K562 (cell line): ENCODE measurements at regions not wholly inside any gene's neighbourhood (a gene's known extent, or its start where the extent isn't known, plus 50 kb on each side); places are given as distances from the start of the nearest gene placed in this dataset.

Source experiments
- ATAC-seq: fragments of 200-7000 bp; cut with Tn5 transposase; 3 replicates; pipeline ENCODE4 v1.9.1; 2020; ENCODE audit warnings: moderate library complexity
- BruUV-seq: library from RNA; stranded (reverse); fragments of 400-500 nt; replicated peaks from 2 replicates; lab custom pipeline; 2021; lab: Mats Ljungman, UMichigan
- CTCF ChIA-PET: fragments of 300-600 bp; formaldehyde crosslinking; extraction: SDS; loops from one replicate; lab custom pipeline; 2021; ENCODE audit warnings: low intra/inter-chr PET ratio; lab: Yijun Ruan, JAX
- POLR2A ChIA-PET: fragments of 300-600, 350-650 bp; sonication (Branson Sonifier 250); formaldehyde crosslinking; extraction: SDS; loops from one replicate; lab custom pipeline; 2021; ENCODE audit warnings: antibody characterized with exemption, inconsistent platforms; lab: Yijun Ruan, JAX
- DNase-seq, 4 experiments: peaks; one replicate each; pipeline versions ENCODE4 v3.0.0 to v3.0.0-alpha.2; 2011 to 2018; ENCODE audit warnings: low spot score in 3 of 4, mixed read lengths in 3 of 4; ENCODE audit errors: extremely low read depth in 1 of 4
- FAIRE-seq: peaks from 2 replicates; lab custom pipeline; 2011; peaks lifted over from hg19 to GRCh38; lab: Jason Lieb, UNC
- H2AFZ ChIP-seq: 2 replicates; pipeline ENCODE4 v1.6.0; 2011; ENCODE audit warnings: low read depth, low read length, control low read depth, inconsistent platforms
- H3K27ac ChIP-seq: fragments of 200-600 bp; 3 replicates; pipeline ENCODE4 v1.8.0; 2011; ENCODE audit warnings: low read depth, mild to moderate bottlenecking, control low read depth, inconsistent platforms, low read length, moderate library complexity, mixed read lengths; ENCODE audit errors: extremely low read depth
- H3K27me3 ChIP-seq, 2 experiments: fragments of 300-600 bp in 1 of 2; 2 replicates in 1 of 2; 3 replicates in 1 of 2; pipeline versions ENCODE4 v1.6.0 to v1.8.0; 2011; ENCODE audit warnings: inconsistent platforms in 2 of 2, low read length in 2 of 2, mild to moderate bottlenecking in 1 of 2, mixed read lengths in 1 of 2, moderate library complexity in 1 of 2; ENCODE audit not compliant: control insufficient read depth in 2 of 2, insufficient read depth in 2 of 2
- H3K36me3 ChIP-seq: fragments of 300-600 bp; 3 replicates; pipeline ENCODE4 v1.8.0; 2011; ENCODE audit warnings: mild to moderate bottlenecking, low read length, inconsistent platforms; ENCODE audit not compliant: control insufficient read depth, insufficient read depth
- H3K4me1 ChIP-seq, 2 experiments: fragments of 200-600 bp in 1 of 2; replicated peaks in 1 of 2; 2 replicates in 1 of 2; 3 replicates in 1 of 2; pipeline versions ENCODE4 v1.5.1 to v1.8.0; 2011; ENCODE audit warnings: inconsistent platforms in 2 of 2, low read length in 2 of 2, mild to moderate bottlenecking in 1 of 2, mixed read lengths in 1 of 2, moderate library complexity in 1 of 2; ENCODE audit not compliant: control insufficient read depth in 2 of 2, insufficient read depth in 2 of 2
- H3K4me2 ChIP-seq: 2 replicates; pipeline ENCODE4 v1.6.1; 2011; ENCODE audit warnings: low read length, control low read depth, inconsistent platforms, mixed read lengths; ENCODE audit not compliant: insufficient read depth
- H3K4me3 ChIP-seq: fragments of 200-600 bp; sonication (generic), shearing (Covaris generic); 2 replicates; pipeline ENCODE4 v1.5.1; 2016; ENCODE audit warnings: control low read depth, inconsistent platforms
- H3K79me2 ChIP-seq: fragments of 200-600 bp; 3 replicates; pipeline ENCODE4 v1.8.0; 2011; ENCODE audit warnings: low read length, inconsistent platforms; ENCODE audit not compliant: control insufficient read depth, insufficient read depth
- H3K9ac ChIP-seq, 2 experiments: 2 replicates each; pipeline versions ENCODE4 v1.6.0 to v1.6.1; 2011; ENCODE audit warnings: low read depth in 2 of 2, low read length in 2 of 2, control low read depth in 1 of 2, inconsistent platforms in 1 of 2, mild to moderate bottlenecking in 1 of 2, mixed read lengths in 1 of 2; ENCODE audit not compliant: insufficient read depth in 1 of 2
- H3K9me1 ChIP-seq: one replicate; pipeline ENCODE4 v1.6.0; 2011; ENCODE audit warnings: inconsistent platforms, mild to moderate bottlenecking, low read length, moderate library complexity; ENCODE audit not compliant: control insufficient read depth, insufficient read depth
- H3K9me3 ChIP-seq: replicated peaks from 2 replicates; pipeline ENCODE4 v1.5.1; 2011; ENCODE audit warnings: low read depth, low read length, inconsistent platforms; ENCODE audit not compliant: control insufficient read depth, insufficient read depth
- H4K20me1 ChIP-seq: replicated peaks from 2 replicates; pipeline ENCODE4 v1.6.1; 2011; ENCODE audit warnings: low read length, inconsistent platforms, mixed read lengths; ENCODE audit not compliant: control insufficient read depth, insufficient read depth
- ATF7 ChIP-seq: fragments of 450-650 bp; IDR thresholded peaks from 2 replicates; pipeline ENCODE4 v1.7.1; 2014; ENCODE audit warnings: mild to moderate bottlenecking, moderate library complexity
- BRD9 ChIP-seq: fragments of 450-650 bp; IDR thresholded peaks from 2 replicates; pipeline ENCODE4 v1.6.1; 2018; ENCODE audit warnings: low read depth; ENCODE audit not compliant: partially characterized antibody
- CBX1 ChIP-seq: sonication (generic); IDR thresholded peaks from 2 replicates; pipeline ENCODE4 v1.6.1; 2016; ENCODE audit warnings: antibody characterized with exemption, low read depth, mild to moderate bottlenecking
- EGR1 ChIP-seq: fragments of 450-650 bp; conservative IDR thresholded peaks from 2 replicates; pipeline ENCODE4 v1.6.1; 2017; ENCODE audit warnings: mild to moderate bottlenecking
- ELF2 ChIP-seq: fragments of 250-450 bp; sonication (Bioruptor Pico); IDR thresholded peaks from 2 replicates; pipeline ENCODE4 v1.5.0; 2021; ENCODE audit warnings: mild to moderate bottlenecking
- HDAC3 ChIP-seq: fragments of 450-650 bp; IDR thresholded peaks from 2 replicates; pipeline ENCODE4 v1.6.1; 2018; ENCODE audit warnings: borderline replicate concordance, mild to moderate bottlenecking, moderate library complexity; ENCODE audit not compliant: partially characterized antibody
- PHF8 ChIP-seq: fragments of 200-600 bp; sonication (generic); IDR thresholded peaks from 2 replicates; pipeline ENCODE4 v1.6.1; 2012; ENCODE audit warnings: mixed run types, mild to moderate bottlenecking, inconsistent platforms, low read length, moderate library complexity, borderline replicate concordance
- USF1 ChIP-seq: sonication (generic); formaldehyde crosslinking; IDR thresholded peaks from 2 replicates; pipeline ENCODE4 v1.9.0; 2022; ENCODE audit warnings: mild to moderate bottlenecking, missing genetic modification reagents
- ZNF75A ChIP-seq: fragments of 450-650 bp; formaldehyde crosslinking; IDR thresholded peaks from 2 replicates; pipeline ENCODE4 v1.4.0; 2020; ENCODE audit warnings: mild to moderate bottlenecking
- WGBS: fragments of 100-300 bp; shearing (Covaris generic); methylation state at CpG from one replicate; pipeline ENCODE4 v1.1.6; 2016; ENCODE audit warnings: low coverage, mixed read lengths; ENCODE audit not compliant: insufficient coverage; ENCODE audit errors: missing lambda C conversion rate; 5-methylcytosine and 5-hydroxymethylcytosine counted together
- in situ Hi-C: fragments of 300-500 bp; cut with MboI; formaldehyde crosslinking; loops from 4 replicates; pipeline ENCODE4 v1.15.0; 2018; ENCODE audit warnings: inconsistent platforms, mixed read lengths
- intact Hi-C: fragments of 100-400 bp; cut with micrococcal nuclease; formaldehyde crosslinking; loops from 2 replicates; pipeline ENCODE4 v1.14.2; 2022

DNA sequence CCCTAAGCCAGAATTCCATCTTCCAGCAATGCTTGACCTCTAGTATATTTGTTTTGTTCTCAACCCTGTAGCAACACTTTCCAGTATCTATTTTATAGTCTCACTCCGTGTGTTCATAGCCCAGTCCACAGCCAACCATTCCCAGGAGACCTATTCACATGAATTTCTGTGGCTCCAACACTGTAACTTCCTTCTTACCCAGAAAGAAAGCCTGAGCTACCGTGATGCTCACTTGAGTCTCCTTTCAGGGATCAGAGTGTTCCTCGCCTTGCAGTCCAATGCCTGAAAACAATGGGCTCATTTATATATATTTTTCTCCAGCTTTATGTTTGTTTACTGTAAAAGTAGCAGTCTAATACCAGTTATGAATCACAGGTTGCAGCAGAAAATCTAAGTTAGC is 645.0 kb upstream of the NOVA1 start:
- Histone ChIP-seq H3K4me2 (no peak overlapping the region), H3K4me3 (no peak overlapping the region), H3K9ac (no peak overlapping the region), H3K4me1 (no peaks in the 10 kb centered on the region), H3K36me3 (no peaks in the 10 kb centered on the region), H2AFZ (no peak overlapping the region), H4K20me1 (no peaks in the 10 kb centered on the region), H3K27me3 (no peaks in the 10 kb centered on the region), H3K9me3 (no peaks in the 10 kb centered on the region), H3K79me2 (no peaks in the 10 kb centered on the region), H3K9me1 (no peaks in the 10 kb centered on the region), H3K27ac (no peak overlapping the region)
- DNase-seq (no peak), ATAC-seq (no peak), FAIRE-seq (no peak)
- TF ChIP-seq HDAC3 (no peak), PHF8 (no peak), BRD9 (no peak), ZNF75A (CRISPR knock-in tag) (no peak), CBX1 (no peak), ATF7 (no peak), USF1 (no peak), EGR1 (no peak), ELF2 (CRISPR knock-in tag) (no peak)
- ChIA-PET POLR2A (no interaction called here), CTCF (no interaction called here)
- no TSS peak for BruUV-seq
- WGBS = 0% methylated on average over 3 of the region's 3 CpGs
- in situ Hi-C loops = no loop called here
- intact Hi-C loops = no loop called here
